ENCODE measurements at regions not wholly inside any gene's neighbourhood (a gene's known extent, or its start where the extent isn't known, plus 50 kb on each side); places are given as distances from the start of the nearest gene placed in this dataset.

DNA sequence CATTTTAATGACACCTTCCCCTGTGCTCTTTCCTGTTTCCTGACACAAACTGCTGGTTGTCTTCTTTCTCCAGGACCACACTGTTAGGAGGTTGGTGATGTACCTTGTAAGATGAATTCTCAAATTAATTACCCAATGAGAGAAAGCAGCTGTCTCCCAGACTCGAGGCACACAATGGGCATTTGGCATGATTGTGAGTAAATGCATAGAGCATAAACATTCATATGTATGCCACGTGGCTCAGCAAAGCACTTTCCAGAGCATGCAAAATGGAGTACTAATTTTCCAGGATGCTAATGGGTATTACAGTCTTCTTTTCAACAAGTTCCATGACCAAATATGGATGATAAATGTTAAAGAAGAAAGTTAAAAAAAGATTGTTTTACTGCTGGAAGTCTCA, 235.2 kb upstream of the KLHL29 start:
- TF ChIP-seq POLR2A (IDR thresholded peaks at IDR 0.05) = no peak
- no peak for TF ChIP-seq POLR2AphosphoS5 (IDR thresholded peaks at IDR 0.05; ENCODE audit: insufficient read depth in 1 of 2, low read depth in 1 of 2)
- TF ChIP-seq, protein P1, sequence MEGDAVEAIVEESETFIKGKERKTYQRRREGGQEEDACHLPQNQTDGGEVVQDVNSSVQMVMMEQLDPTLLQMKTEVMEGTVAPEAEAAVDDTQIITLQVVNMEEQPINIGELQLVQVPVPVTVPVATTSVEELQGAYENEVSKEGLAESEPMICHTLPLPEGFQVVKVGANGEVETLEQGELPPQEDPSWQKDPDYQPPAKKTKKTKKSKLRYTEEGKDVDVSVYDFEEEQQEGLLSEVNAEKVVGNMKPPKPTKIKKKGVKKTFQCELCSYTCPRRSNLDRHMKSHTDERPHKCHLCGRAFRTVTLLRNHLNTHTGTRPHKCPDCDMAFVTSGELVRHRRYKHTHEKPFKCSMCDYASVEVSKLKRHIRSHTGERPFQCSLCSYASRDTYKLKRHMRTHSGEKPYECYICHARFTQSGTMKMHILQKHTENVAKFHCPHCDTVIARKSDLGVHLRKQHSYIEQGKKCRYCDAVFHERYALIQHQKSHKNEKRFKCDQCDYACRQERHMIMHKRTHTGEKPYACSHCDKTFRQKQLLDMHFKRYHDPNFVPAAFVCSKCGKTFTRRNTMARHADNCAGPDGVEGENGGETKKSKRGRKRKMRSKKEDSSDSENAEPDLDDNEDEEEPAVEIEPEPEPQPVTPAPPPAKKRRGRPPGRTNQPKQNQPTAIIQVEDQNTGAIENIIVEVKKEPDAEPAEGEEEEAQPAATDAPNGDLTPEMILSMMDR (IDR thresholded peaks at IDR 0.05) = no peak

All from vagina (tissue), 2 donors.